Stimulated activated CD8-positive, alpha-beta memory T cell treated with anti-CD3 and anti-CD28 coated beads, Interleukin-7, amount 100 ng/mL, for 4 hours (primary cell): ENCODE measurements at regions not wholly inside any gene's neighbourhood (a gene's known extent, or its start where the extent isn't known, plus 50 kb on each side); places are given as distances from the start of the nearest gene placed in this dataset.

Experiments used
- DNase-seq, 2 donors: peaks; one replicate each; pipeline ENCODE4 v3.0.0-alpha.2; 2020; ENCODE audit warnings: low read depth in 2 of 2

GRCh38 chr12:127334365-127334764, 932.6 kb upstream of the TMEM132C start:
- no peak for DNase-seq

- no peak for DNase-seq
These were observed 931.9 kb upstream of the TMEM132C start for GRCh38 chr12:127334912-127335644.

GRCh38 chr12:127336416-127336815, 930.6 kb upstream of the TMEM132C start:
- no peak for DNase-seq

- DNase-seq: no peak
These were observed 927.9 kb upstream of the TMEM132C start for GRCh38 chr12:127339065-127339464.

- no peak for DNase-seq
These were observed 926.6 kb upstream of the TMEM132C start for GRCh38 chr12:127340381-127340780.

- DNase-seq: no peak
These were observed 924.1 kb upstream of the TMEM132C start for GRCh38 chr12:127342861-127343260.

GRCh38 chr12:127343940-127344339, 923.0 kb upstream of the TMEM132C start:
- DNase-seq: no peak

GRCh38 chr12:127351481-127352010, 915.4 kb upstream of the TMEM132C start:
- DNase-seq: no peak

- DNase-seq: no peak
These were observed 911.7 kb upstream of the TMEM132C start for GRCh38 chr12:127355061-127355841.

- DNase-seq: no peak
These were observed 908.1 kb upstream of the TMEM132C start for GRCh38 chr12:127358888-127359287.

- DNase-seq: no peak
These were observed 906.4 kb upstream of the TMEM132C start for GRCh38 chr12:127360580-127360979.

- DNase-seq: no peak
These were observed 904.8 kb upstream of the TMEM132C start for GRCh38 chr12:127362121-127362520.

- DNase-seq: no peak
These were observed 903.6 kb upstream of the TMEM132C start for GRCh38 chr12:127363392-127363791.

GRCh38 chr12:127373559-127373958, 893.4 kb upstream of the TMEM132C start:
- no peak for DNase-seq

GRCh38 chr12:127374447-127374846, 892.5 kb upstream of the TMEM132C start:
- no peak for DNase-seq

GRCh38 chr12:127381043-127381668, 885.8 kb upstream of the TMEM132C start:
- no peak for DNase-seq

GRCh38 chr12:127381681-127382080, 885.3 kb upstream of the TMEM132C start:
- DNase-seq: no peak

- DNase-seq: no peak
These were observed 883.7 kb upstream of the TMEM132C start for GRCh38 chr12:127383281-127383680.

GRCh38 chr12:127386723-127387122, 880.2 kb upstream of the TMEM132C start:
- no peak for DNase-seq

- DNase-seq: no peak
These were observed 878.0 kb upstream of the TMEM132C start for GRCh38 chr12:127388985-127389384.

GRCh38 chr12:127389923-127390322, 877.0 kb upstream of the TMEM132C start:
- DNase-seq: no peak

- no peak for DNase-seq
These were observed 873.5 kb upstream of the TMEM132C start for GRCh38 chr12:127393465-127393864.
